ENCODE measurements at regions not wholly inside any gene's neighbourhood (a gene's known extent, or its start where the extent isn't known, plus 50 kb on each side); places are given as distances from the start of the nearest gene placed in this dataset.

GRCh38 chr3:118811236-118811732 lies 223.4 kb downstream of the IGSF11 start:
- no peak for DNase-seq

- no peak for DNase-seq
Observed at GRCh38 chr3:118813472-118813871, 221.2 kb downstream of the IGSF11 start.

DNA sequence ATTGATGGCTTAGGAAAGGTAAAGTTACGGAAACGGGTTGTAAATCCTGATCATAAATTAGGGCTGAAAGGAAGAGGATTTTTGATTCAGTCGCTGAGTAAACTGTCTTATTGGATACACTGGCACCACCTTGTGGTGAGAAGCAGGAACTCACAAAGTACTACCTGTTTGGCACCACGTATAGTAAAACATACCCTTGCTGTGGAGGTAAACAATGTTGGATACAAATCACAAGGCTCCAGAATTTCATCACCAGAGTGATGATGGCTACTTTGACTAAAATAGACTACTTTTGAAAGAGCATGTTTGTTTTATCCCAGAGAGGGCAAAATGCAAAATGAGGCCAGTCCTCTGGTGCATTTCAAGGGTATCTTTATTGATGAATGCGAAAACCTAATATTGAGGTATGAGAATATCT lies 216.9 kb downstream of the IGSF11 start:
- peak; percentile 7 for DNase-seq

DNA sequence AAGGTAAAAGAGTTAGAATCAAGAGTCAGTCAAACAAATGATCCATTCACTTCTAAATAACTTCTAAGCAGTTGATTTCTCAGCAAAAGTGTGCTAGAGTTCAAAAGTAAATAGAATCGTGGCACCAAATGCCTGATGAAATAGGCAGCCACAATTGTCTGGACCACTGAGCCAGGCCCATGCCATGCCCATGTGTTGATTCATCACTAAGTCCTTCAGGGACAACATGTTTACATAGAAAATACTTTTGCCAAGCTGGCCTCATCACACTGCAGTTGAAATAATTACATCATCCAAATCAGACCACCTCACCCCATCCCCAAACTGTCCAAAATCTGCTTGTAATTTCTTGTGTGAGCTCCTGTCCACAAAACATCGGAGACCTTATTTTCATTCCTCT lies 216.3 kb downstream of the IGSF11 start:
- no peak for DNase-seq

DNA sequence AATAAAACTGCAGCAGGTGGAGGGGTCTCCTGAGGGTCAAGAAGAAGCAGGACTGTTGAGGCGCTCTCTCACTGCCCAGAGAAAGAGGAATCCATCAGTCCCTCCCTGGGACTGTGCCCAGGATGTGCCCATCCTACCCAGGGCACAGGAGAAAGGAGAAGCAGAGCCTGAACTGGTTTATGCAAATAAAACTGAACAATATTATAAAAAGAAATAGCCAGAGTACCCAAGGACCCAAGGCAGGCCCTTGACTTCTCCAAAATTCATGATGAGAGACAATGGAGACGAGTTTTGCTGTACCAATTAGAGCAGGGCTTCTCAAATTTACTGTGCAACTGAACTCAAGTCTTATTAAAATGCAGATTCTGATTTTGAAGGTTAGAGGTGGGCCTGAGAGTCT lies 211.0 kb downstream of the IGSF11 start:
- no peak for DNase-seq

- DNase-seq, result no peak
Observed at GRCh38 chr3:118827446-118827845, 207.2 kb downstream of the IGSF11 start.

- DNase-seq, result no peak
Observed at GRCh38 chr3:118828351-118828750, 206.3 kb downstream of the IGSF11 start.

GRCh38 chr3:118833075-118833474 lies 201.6 kb downstream of the IGSF11 start:
- DNase-seq, result no peak

DNA sequence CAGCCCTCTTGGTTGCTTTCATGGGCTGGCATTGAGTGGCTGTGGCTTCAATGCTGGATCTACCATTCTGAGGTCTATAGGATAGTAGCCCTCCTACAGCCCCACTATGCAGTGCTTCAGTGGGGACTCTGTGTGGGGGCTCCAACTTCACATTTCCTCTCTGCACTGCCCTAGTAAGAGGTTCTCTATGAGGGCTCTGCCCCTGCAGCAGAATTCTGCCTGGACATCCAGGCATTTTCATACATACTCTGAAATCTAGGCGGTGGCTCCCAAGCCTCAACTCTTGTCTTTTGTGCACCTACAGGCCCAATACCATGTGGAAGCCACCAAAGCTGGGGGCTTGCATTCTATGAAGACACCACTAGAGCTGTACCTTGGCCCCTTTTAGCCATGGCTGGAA lies 195.8 kb downstream of the IGSF11 start:
- no peak for DNase-seq

- DNase-seq, result no peak
Observed at GRCh38 chr3:118842147-118842863, 192.3 kb downstream of the IGSF11 start.

- DNase-seq, result no peak
Observed at GRCh38 chr3:118846176-118846575, 188.5 kb downstream of the IGSF11 start.
